NCI-H1694 treated with DMSO at 0.1 percent for 48 hours (cell line): ENCODE measurements at regions not wholly inside any gene's neighbourhood (a gene's known extent, or its start where the extent isn't known, plus 50 kb on each side); places are given as distances from the start of the nearest gene placed in this dataset.
"Not testable (repeated sequence)": the region's sequence is repeated elsewhere in the genome, so short reads cannot be mapped to it uniquely, and the experiment has no call there.

ENCODE experiments used
- DNase-seq: peaks from one replicate; lab custom pipeline; 2025; lab: John Stamatoyannopoulos, UW

DNA sequence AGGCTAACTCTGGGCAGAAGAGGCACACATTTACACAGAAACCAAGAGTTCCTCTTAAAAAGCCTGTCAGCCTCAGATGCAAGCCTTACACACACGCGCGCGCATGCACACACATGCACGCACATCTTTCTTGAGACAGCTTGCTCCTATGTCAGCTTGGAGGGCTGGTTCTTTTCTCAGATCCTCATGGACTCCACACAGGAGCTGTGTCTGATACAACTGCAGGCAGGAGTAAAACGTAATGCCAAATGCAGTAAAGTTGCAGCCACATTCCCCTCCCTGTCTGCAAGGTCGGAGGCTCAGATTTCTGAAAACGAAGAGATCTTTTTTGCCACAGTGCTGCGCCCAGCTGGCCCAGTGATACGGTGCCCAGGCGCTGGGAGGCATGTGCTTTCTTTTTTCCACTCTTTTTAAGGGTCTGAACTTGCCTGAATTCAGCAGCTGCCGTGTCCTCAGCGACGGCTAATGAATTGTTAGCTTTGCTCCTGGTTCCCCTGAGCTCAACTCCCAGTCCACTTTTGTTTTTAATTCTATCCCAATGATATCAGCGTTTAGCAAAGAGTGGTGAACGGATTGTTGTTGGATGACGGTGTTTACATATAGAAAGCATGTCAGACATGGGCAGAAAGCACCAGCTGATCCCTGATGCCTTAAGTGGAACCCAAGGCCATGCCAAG, 72.9 kb upstream of the FOXN3 start:
- DNase-seq, result peak; percentile 89

DNA sequence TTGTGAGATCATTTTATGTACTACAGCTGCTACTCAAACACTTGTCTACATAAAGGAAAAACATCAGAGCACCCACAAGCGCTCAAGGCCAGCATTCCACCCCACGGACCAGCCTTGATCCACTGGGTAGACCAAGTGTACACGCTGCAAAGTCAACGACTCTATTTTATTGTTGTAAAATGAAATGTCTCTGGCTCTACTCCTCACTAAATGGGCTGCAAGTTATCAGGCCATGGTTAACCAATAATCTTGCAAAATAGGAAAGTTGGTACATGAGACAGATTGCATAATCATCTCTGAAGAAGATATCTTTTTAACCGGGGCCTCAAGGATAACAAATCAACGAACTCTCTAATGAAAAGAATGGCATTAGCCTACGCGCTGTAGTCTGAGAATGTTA, 69.9 kb upstream of the FOXN3 start:
- DNase-seq, result no peak

DNA sequence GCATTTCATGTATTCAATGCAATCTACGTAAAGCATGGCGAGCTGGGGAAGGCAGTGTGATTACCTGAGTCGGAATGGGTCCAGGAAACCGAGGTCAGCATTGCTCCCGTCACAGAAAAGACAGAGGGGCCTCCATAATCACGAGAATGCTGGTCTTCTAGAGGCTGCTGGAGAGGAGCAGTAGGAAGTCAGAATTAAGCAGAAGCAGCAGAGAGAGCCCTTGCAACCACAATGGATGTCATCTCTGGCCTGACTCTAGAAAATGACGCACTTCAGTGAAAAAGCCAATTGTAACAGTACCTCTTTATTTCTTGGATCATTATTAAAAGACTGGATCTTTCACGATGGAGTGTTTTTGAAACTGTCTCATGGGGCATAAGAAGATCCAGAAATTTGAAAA, 69.5 kb upstream of the FOXN3 start:
- no peak for DNase-seq

DNA sequence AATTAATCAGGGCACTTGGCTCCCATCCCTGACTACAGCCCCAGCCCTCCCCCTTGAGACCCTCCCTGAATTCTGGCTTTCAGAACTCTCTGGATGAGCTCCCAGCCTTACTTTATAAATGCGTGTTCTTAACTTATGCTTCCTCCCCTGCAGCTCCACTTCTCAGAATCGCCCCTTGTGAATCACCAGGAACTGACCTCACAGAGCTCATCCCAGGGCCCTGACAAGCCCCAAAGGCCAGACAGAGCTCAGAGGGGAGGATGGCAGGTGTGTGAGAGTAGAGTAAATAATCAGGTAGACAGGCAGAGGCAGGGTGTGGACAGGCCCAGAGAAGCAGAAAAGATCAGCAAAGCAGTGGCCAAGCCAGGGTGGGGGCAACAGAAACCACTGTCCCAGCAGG, 68.2 kb upstream of the FOXN3 start:
- no peak for DNase-seq

DNA sequence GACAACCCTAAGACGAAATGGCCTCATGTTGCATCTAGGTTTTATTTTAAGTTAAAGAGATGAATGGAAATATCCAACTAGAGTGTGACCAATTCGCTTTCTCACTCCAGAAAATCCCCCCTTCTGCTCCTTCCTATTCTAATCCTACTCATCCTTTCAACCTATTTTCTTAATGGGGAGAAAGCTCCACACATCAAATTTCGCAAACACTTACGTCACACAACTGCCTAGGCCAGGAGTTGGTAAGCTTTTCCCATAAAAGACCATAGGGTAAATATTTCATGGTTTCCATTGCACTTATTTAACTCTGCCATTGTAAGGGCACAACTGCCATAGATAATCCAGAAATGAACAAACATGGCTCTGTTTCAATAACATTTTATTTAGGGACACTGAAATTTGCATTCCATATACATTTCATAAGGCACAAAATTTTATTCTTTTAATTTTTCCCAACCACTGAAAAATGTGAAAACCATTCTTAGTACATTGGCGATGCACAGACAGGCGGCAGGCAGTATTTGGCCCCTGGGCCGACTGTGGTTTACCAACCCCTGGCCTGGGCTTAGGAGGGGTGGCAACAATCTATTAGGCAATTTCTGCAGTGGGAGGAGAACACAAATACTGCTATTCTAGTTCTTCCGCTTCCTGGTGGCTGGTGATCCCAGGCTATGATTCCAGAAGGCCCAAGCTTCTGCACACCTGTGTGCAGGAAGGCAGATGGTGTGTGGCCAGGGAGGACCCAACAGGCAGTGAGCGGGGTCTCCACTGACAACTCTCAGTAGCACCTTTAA, 67.2 kb upstream of the FOXN3 start:
- no peak for DNase-seq

DNA sequence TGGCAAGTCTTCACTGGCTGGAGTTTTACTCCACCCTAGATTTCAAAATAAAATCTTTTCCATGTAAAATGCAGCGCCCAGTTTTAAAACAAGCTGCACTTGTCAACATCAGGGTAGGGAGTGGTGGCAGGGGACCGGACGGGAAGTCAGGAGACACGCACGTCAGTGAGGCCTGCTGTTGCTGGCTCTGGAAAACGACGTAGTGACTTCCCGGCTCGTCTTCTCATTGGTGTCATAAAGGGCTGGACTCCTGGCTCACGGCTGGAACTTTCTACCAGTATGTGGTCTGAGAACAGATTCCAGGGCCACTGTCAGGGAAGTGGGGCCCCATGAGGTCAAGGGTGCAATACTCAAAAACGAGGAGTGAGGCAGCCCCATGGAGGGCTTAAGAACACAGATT, 64.2 kb upstream of the FOXN3 start:
- DNase-seq, result no peak

DNA sequence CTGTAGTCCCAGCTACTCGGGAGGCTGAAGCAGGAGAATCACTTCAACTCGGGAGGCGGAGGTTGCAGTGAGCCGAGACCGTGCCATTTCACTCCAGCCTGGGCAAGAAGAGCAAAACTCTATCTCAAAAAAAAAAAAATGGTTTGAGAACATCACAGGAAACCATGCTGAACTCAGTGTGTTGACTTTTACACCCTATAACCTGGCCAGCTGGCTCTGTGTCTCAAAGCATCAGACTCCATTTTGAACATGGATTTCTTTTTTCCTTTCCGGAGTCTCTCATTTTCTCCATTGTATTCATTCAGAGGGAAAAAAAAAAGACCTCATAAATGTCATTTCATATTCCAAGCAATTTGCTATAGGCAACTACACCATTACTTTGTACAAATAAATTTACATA, 63.2 kb upstream of the FOXN3 start:
- DNase-seq, result no peak

DNA sequence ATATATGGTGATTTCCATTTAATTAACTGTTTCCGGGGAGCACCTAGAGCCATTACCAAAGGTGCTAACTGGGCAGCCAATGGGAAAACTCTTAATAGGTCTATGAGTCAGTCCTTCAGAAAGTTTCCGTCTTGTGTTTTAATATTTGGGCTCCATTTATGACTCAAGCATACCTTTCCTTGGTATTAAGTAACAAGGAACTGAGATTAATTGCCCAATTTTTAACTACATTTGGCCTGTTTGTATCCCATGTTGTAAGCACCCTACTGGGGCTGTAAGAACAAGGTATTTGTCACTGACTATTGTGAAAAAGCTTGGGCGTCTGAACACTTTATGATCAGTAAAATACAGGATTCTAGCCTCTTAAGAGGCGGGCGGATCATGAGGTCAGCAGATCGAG, 62.8 kb upstream of the FOXN3 start:
- DNase-seq, result no peak

DNA sequence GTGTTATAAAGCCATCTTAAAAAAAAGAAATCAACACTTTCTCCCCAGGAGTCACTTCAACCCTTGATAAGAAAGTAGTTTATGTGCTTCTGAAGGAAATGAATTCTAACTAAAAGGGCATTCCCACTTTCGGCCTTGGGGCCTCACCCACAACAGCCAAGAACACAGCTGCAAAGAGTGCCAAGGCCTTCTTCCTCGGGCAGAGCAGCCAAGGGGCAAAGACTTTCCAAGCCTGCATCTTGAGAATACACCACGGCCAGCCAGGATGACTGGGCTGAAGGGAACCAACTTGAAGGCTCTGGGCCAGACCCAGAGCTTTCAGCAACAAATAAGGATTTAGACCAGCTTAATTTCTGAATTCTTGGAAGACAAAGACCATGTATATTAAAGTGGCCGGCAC, 60.4 kb upstream of the FOXN3 start:
- no peak for DNase-seq

DNA sequence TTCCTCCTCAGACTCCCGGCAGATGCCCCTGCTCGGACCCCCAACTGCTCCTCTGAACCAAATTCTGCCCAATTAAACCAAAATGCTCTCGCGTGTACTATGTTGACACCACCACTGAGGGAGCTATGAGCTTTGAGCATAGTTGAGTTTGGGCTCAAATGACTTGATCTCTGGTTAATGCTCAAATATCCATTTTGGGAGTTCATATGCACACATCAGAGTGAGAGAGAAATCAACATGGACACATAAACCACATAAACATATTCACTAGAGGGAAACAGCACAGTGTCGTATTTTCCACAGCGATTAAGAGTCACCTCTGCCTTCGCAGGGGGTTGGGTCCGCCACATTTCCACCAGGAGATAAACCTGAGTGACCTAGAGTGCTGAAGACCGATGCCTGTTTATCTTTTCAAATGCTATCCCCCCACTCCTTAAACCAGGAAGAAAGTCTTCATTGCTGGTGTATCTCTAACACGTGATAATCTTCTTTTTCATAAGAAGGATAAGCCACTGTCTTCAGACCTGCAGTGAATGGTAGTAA, 59.4 kb upstream of the FOXN3 start:
- no peak for DNase-seq

DNA sequence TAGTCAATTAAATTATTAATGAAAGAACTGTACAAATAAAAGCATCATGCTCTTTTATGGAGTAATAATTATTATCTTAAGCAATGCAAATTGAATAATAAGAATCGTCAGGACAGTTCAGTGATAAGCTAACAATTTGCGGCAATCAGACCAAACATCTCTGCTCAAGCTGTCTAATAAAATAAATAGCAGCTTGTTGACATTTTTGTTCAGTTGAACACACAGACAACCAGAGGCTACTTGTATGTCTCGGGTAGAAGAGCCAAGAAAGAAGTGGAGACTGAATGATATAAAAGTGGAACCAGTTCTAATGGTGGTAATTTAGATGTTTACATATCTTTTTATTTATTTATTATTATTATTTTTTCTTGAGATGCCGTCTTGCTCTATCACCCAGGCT, 57.4 kb upstream of the FOXN3 start:
- no peak for DNase-seq

DNA sequence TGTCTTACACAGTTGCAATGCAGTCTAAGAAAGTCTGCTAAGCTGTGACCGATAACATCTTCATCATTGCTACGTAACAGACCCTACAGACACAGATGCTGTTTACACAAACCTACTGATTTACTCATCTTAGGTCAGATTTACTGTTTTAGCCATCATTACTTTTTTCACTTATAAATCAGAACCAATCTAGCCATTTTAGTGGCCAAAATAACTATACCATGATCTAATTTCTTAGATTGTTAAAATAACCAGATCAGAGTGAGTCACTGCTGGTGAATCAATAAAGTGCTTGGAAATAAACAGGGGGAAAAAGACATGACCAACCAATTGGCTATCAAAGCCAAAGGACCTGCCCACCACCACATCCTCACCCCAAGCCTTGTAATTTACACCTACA, 57.0 kb upstream of the FOXN3 start:
- no peak for DNase-seq

DNA sequence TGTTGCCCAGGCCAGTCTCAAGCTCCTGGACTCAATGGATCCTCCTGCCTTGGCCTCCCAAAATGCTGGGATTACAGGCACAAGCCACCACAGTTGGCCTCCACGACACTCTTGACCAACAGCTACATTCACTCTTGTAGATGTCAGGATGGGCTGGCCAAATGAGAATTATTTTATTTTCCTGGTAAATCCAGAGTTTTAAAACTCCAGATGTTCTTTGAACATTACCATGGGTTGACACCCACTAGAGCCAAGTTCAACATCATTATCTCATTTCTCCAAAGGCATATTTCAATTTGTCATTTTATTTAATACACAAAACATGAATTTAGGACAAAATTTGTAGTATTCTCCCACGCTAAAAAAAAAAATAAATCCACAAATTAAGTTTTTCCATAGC, 56.5 kb upstream of the FOXN3 start:
- no peak for DNase-seq

DNA sequence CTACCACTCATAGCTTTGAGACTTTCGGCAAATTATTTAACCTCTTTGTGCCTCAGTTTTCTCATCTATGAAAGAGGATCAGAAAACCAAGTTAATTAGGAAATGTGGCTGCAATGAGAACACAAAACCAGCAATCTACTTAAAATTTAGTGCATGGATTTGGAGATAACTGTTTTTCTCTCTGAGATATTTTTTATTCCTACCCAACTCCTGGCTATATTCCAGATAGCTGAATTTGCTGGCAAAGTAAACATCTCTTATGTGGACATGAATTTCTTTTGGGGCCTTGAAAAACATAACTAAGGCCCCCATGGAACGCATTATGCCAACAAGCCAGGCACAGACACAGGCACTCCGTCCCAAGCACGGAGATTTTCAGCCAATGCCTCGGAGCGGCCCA, 53.4 kb upstream of the FOXN3 start:
- DNase-seq, result no peak

DNA sequence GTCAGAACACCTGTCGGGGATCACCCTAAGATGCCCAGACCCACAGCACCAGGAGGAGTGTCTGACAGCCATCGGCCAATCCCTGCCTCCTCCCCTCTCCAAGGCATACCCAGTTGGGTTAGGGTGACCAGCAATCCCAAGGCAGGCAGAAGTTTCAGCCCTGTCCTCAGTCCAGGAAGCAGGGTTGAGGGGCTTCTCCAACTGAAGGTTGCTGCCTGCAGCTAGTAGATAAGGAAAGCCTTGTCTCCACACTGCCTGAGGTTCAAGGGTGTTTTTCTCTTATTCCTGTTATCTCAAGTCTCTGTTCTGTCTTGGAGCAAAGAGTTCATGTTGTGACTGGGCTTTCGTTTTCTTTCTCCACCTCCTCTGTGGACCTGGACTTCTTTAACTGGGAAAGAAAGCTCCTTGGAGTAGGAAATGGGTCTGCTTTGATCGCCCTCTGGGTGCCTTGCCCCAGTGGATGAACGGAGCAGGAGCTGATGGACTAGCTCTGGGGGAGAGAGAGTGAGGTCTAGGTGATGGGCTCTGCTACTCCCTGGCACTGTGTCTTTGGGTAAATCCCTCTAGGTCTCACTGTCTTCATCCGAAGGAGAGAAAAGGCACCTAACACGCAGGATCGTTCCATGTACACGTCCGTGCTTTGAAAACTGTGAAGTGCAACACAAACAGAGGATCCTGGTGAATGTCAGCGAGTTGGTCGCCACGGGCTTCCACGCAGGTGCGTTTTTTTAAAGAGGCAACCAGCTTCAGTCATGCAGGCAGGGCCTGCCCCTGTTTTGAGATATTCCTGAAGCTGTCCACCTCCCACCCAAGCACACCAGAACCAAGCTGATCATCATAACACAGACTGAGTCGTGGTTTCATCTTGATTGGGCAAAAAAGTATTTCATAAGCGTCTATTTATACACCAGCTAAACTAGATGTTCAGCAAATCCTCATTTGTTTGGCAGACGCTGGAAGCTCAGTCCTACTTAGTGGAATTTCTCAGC, 52.5 kb upstream of the FOXN3 start:
- no peak for DNase-seq

DNA sequence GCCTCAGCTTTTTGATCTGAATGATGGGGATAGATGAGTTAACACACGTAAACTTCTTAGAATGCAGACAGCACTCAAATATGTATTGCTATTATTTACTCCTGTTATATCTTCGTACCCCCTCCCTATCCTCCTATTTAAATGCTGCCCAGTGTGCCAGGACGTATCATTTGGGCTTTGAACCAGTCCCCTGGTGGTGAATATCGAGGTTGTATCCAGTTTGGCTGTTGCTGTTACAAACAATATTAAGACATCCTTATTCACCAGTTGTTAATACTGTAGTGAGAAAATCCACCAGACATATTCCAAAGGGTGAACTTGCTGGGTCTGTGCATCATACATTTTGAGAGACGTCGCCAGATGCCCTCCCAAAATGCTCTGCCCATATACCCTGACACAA, 51.5 kb upstream of the FOXN3 start:
- no peak for DNase-seq

DNA sequence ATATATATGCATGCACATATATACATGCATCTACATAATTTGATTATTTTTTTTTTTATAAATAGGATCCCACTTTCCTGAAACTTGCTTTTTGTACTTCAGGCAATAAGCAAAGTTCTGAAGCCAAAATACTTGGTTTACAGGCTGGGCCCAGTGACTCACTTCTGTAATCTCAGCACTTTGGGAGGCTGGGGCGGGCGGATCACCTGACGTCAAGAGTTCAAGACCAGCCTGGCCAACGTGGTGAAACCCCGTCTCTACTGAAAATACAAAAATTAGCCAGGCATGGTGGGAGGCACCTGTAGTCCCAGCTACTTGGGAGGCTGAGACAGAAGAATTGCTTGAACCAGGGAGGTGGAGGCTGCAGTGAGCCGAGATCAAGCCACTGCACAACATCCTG, 51.0 kb upstream of the FOXN3 start:
- not testable (repeated sequence) for DNase-seq

DNA sequence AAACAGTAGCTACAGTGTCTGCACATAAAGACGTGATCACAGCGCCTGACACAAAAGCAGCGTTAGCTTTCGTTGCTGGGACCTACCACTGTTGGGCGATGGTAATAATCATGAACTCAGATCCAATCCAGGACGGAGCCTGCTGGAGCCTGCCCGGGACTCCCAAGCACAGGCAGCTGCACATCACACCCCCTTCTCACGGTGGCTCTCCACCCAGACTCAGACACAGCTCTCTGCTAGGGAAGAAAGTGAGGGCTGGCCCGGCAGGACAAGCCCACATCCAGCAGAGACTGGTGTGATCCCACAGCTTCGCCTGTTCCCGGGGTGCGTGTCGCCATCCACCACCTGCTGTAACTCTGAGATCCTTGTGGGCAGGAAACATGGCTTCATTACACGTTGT, 49.9 kb upstream of the FOXN3 start:
- no peak for DNase-seq
